Mammary epithelial cell (primary cell): ENCODE measurements at regions not wholly inside any gene's neighbourhood (a gene's known extent, or its start where the extent isn't known, plus 50 kb on each side); places are given as distances from the start of the nearest gene placed in this dataset.

Experiments used
- EZH2 ChIP-seq: IDR thresholded peaks from 2 replicates; pipeline ENCODE4 v1.6.1; 2012; ENCODE audit warnings: low read length, inconsistent platforms, borderline replicate concordance
- TF ChIP-seq, protein P1 (sequence below), 2 donors: IDR thresholded peaks in 1 of 2; conservative IDR thresholded peaks in 1 of 2; 2 replicates each; pipeline ENCODE4 v1.5.1; 2011 to 2012; ENCODE audit warnings: inconsistent platforms in 2 of 2, low read length in 2 of 2, mild to moderate bottlenecking in 2 of 2, control low read depth in 1 of 2, low read depth in 1 of 2; ENCODE audit not compliant: insufficient read depth in 1 of 2; ENCODE audit errors: extremely low read depth in 1 of 2

DNA sequence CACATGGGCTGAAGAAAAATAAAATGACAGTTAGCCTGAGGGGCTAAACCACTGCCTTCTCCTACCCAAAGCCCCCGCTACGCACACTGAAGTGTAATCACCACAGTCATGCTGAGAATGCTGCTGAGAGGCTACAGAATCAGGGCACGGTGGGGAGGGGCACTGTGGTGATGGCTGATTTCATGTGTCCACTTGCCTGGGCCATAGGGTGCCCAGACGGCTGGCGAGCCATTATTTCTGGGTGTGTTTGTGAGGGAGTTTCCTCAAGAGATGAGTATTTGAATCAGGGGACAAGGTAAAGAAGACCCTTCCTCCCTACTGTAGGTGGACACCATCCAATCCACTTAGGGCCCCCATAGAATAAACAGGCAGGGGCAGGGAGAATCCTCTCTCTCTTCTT is 1313.2 kb downstream of the TBC1D22A start:
- TF ChIP-seq, protein P1, sequence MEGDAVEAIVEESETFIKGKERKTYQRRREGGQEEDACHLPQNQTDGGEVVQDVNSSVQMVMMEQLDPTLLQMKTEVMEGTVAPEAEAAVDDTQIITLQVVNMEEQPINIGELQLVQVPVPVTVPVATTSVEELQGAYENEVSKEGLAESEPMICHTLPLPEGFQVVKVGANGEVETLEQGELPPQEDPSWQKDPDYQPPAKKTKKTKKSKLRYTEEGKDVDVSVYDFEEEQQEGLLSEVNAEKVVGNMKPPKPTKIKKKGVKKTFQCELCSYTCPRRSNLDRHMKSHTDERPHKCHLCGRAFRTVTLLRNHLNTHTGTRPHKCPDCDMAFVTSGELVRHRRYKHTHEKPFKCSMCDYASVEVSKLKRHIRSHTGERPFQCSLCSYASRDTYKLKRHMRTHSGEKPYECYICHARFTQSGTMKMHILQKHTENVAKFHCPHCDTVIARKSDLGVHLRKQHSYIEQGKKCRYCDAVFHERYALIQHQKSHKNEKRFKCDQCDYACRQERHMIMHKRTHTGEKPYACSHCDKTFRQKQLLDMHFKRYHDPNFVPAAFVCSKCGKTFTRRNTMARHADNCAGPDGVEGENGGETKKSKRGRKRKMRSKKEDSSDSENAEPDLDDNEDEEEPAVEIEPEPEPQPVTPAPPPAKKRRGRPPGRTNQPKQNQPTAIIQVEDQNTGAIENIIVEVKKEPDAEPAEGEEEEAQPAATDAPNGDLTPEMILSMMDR (conservative IDR thresholded peaks at IDR 0.05 in 1 of 2, IDR thresholded peaks at IDR 0.05 in 1 of 2; ENCODE audit: extremely low read depth in 1 of 2, insufficient read depth in 1 of 2, low read depth in 1 of 2, low read length in 2 of 2): no peak
- no peak for TF ChIP-seq EZH2
